GM23248 (cell line): ENCODE measurements at regions not wholly inside any gene's neighbourhood (a gene's known extent, or its start where the extent isn't known, plus 50 kb on each side); places are given as distances from the start of the nearest gene placed in this dataset.

Experiments
- EZH2 ChIP-seq: fragments of 200-600 bp; sonication (generic); IDR thresholded peaks from 2 replicates; pipeline ENCODE4 v1.6.1; 2018; ENCODE audit warnings: antibody characterized with exemption, mild to moderate bottlenecking; ENCODE audit not compliant: insufficient read depth, poor library complexity, severe bottlenecking
- EZH2phosphoT487 ChIP-seq: fragments of 200-600 bp; sonication (generic); IDR thresholded peaks from 2 replicates; pipeline ENCODE4 v1.6.1; 2018; ENCODE audit warnings: antibody characterized with exemption, moderate library complexity, mild to moderate bottlenecking, low read depth; ENCODE audit not compliant: insufficient read depth

GRCh38 chr3:134426660-134427181 lies 52.5 kb upstream of the AMOTL2 start:
- TF ChIP-seq EZH2phosphoT487, result no peak
- TF ChIP-seq EZH2, result no peak
